ENCODE measurements at regions not wholly inside any gene's neighbourhood (a gene's known extent, or its start where the extent isn't known, plus 50 kb on each side); places are given as distances from the start of the nearest gene placed in this dataset.

DNA sequence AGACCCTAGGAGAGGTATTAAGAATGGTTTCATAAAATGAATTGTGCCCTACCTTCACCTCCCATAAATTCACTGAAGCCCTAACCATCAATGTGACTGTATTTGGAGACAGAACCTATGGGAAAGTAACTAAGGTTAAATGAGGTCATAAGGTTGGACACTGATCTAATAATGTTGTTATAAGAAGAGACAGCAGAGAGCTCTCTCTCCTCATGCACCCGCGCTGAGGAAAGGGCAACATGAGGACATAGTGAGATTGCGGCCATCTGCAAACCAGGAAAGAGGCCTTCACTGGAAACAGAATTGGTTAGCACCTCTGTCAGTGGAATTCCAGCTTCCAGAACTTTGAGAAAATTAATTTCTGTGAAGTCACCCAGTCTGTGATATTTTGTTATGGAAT is 1396.1 kb upstream of the MIR17HG start:
- Histone ChIP-seq H3K9me3 (no peaks in the 10 kb centered on the region), H3K27ac (no peak overlapping the region), H3K4me1 (replicated peaks) (no peaks in the 10 kb centered on the region), H3K36me3 (no peaks in the 10 kb centered on the region), H3K4me3 (no peak overlapping the region), H3K27me3 (replicated peaks; ENCODE audit: insufficient read depth) (no peaks in the 10 kb centered on the region)
- 89% methylated on average over 3 of the region's 3 CpGs for WGBS
- TF ChIP-seq CTCF (IDR thresholded peaks at IDR 0.05): no peak
- TF ChIP-seq POLR2AphosphoS5 (IDR thresholded peaks at IDR 0.05): no peak
- TF ChIP-seq POLR2A (IDR thresholded peaks at IDR 0.05): no peak
- intact Hi-C loops (cut with DNase I): no loop called here
- DNase-seq (ENCODE audit: low spot score): no peak

- no peaks in the 10 kb centered on the region for H3K27me3 ChIP-seq (replicated peaks; ENCODE audit: insufficient read depth)
- H3K36me3 ChIP-seq: no peaks in the 10 kb centered on the region
- WGBS: 76% methylated on average over 3 of the region's 3 CpGs
- no peak overlapping the region for H3K27ac ChIP-seq
- H3K4me3 ChIP-seq: no peak overlapping the region
- TF ChIP-seq CTCF (IDR thresholded peaks at IDR 0.05): no peak
- no peaks in the 10 kb centered on the region for H3K9me3 ChIP-seq
- no peak for DNase-seq (ENCODE audit: low spot score)
- intact Hi-C loops (cut with DNase I): no loop called here
- no peaks in the 10 kb centered on the region for H3K4me1 ChIP-seq (replicated peaks)
Observed at GRCh38 chr13:89953581-89953980, 1393.9 kb upstream of the MIR17HG start.

GRCh38 chr13:89955773-89956172 is 1391.7 kb upstream of the MIR17HG start:
- intact Hi-C loops (cut with DNase I): no loop called here
- 86% methylated on average over 1 of the region's 1 CpG for WGBS
- DNase-seq (ENCODE audit: low spot score): no peak
- TF ChIP-seq POLR2A (IDR thresholded peaks at IDR 0.05) (no peak), POLR2AphosphoS5 (IDR thresholded peaks at IDR 0.05) (no peak), CTCF (IDR thresholded peaks at IDR 0.05) (no peak)
- Histone ChIP-seq H3K4me3 (no peak overlapping the region), H3K4me1 (replicated peaks) (no peaks in the 10 kb centered on the region), H3K27ac (no peak overlapping the region), H3K9me3 (no peaks in the 10 kb centered on the region), H3K27me3 (replicated peaks; ENCODE audit: insufficient read depth) (no peaks in the 10 kb centered on the region), H3K36me3 (no peaks in the 10 kb centered on the region)

DNA sequence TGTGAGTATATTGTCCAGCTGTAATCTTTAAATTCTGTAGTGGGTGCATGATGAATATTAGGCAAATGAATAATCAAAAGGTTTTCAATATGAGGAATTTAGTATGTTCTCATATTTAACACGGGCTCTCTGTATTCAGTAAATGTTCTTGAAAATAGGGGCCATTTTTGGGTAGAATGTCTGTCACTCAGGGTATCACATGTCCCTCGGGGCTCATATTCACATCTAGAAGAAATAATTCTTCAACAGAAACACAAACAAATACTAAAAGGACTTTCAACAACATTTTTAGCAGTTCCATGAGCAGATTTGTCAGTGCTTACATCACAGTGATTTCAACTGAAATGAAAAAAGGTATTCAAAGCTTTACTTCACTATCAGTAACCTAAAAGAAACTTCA is 1388.4 kb upstream of the MIR17HG start:
- no peaks in the 10 kb centered on the region for H3K4me1 ChIP-seq (replicated peaks)
- H3K27me3 ChIP-seq (replicated peaks; ENCODE audit: insufficient read depth): no peaks in the 10 kb centered on the region
- whole genome bisulfite sequencing: 79% methylated on average over 2 of the region's 2 CpGs
- no peaks in the 10 kb centered on the region for H3K36me3 ChIP-seq
- TF ChIP-seq CTCF (IDR thresholded peaks at IDR 0.05) (no peak), POLR2AphosphoS5 (IDR thresholded peaks at IDR 0.05) (no peak), POLR2A (IDR thresholded peaks at IDR 0.05) (no peak)
- no peak overlapping the region for H3K27ac ChIP-seq
- no peak for DNase-seq (ENCODE audit: low spot score)
- H3K9me3 ChIP-seq: no peaks in the 10 kb centered on the region
- intact Hi-C loops (cut with DNase I): no loop called here
- no peak overlapping the region for H3K4me3 ChIP-seq

GRCh38 chr13:89965252-89965651 is 1382.2 kb upstream of the MIR17HG start:
- DNase-seq (ENCODE audit: low spot score): no peak
- Histone ChIP-seq H3K36me3 (no peaks in the 10 kb centered on the region), H3K27me3 (replicated peaks; ENCODE audit: insufficient read depth) (no peaks in the 10 kb centered on the region), H3K27ac (no peak overlapping the region), H3K4me3 (no peak overlapping the region), H3K9me3 (no peaks in the 10 kb centered on the region), H3K4me1 (replicated peaks) (no peaks in the 10 kb centered on the region)
- WGBS: 87% methylated on average over 1 of the region's 1 CpG
- intact Hi-C loops (cut with DNase I): no loop called here
- TF ChIP-seq CTCF (IDR thresholded peaks at IDR 0.05): no peak
- TF ChIP-seq POLR2A (IDR thresholded peaks at IDR 0.05): no peak
- TF ChIP-seq POLR2AphosphoS5 (IDR thresholded peaks at IDR 0.05): no peak

Measured in prostate gland (tissue), 2 donors.